ENCODE measurements at regions not wholly inside any gene's neighbourhood (a gene's known extent, or its start where the extent isn't known, plus 50 kb on each side); places are given as distances from the start of the nearest gene placed in this dataset.

- TF ChIP-seq CTCF (IDR thresholded peaks at IDR 0.05; ENCODE audit: extremely low read depth in 1 of 2, insufficient read depth in 1 of 2, low read depth in 1 of 2, low read length in 2 of 2), result no peak
- TF ChIP-seq EZH2 (IDR thresholded peaks at IDR 0.05; ENCODE audit: borderline replicate concordance, low read depth, low read length, severe bottlenecking), result no peak
Measured at GRCh38 chr2:12507295-12507694, 209.4 kb upstream of the TRIB2 start.

Measured in endothelial cell of umbilical vein (primary cell).